Choroid plexus epithelial cell (primary cell): ENCODE measurements at regions not wholly inside any gene's neighbourhood (a gene's known extent, or its start where the extent isn't known, plus 50 kb on each side); places are given as distances from the start of the nearest gene placed in this dataset.

Experiments
- DNase-seq: peaks from one replicate; pipeline ENCODE4 v3.0.0-alpha.2; 2010; ENCODE audit warnings: low read depth
- H3K4me3 ChIP-seq: 2 replicates; pipeline ENCODE4 v1.5.1; 2011; ENCODE audit warnings: low read depth, mild to moderate bottlenecking, control low read depth, low read length, moderate library complexity
- TF ChIP-seq, protein P1 (sequence below): conservative IDR thresholded peaks from 2 replicates; pipeline ENCODE4 v1.5.1; 2011; ENCODE audit warnings: low read depth, mild to moderate bottlenecking, control low read depth, inconsistent platforms, low read length, moderate library complexity

DNA sequence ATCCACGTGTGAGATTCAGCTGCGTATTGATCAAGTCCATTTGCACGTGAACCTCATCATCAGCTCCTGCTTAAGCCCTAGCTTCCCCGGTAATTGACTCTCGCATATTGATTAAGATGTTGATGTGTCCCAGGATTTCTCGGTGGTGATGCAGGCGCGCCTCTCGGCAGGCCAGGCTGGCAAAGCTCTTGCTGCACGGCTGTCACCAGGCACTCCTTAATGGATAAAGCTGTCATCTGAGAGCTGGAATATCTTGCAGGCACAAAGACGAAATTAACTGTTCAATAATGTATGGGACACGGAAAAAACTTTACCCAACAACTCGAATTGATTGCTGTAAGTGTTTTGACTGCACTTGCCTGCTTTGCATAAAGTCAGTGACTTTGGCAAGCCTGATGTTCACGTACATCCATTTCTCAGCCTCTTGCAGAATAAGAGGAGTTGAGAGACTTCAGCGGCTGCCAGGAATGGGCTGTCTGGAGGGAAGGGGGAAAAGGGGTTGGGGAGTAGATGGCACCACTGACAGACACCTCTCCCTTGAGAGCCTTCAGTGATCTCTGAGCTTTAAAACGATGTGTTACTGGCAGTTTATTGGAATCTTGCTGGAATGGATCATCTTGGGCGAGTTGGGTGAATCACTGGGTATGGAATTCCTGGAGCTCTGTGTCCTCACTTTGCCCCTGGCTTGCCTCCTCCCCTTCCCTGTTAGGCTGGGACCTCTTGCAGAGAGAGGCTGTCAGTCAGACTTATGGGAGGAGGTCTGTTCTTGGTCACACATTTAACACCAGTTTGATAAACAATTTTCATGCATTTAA, 650.3 kb downstream of the CCDC171 start:
- H3K4me3 ChIP-seq = no peak overlapping the region
- DNase-seq = peak; percentile 91
- TF ChIP-seq, protein P1, sequence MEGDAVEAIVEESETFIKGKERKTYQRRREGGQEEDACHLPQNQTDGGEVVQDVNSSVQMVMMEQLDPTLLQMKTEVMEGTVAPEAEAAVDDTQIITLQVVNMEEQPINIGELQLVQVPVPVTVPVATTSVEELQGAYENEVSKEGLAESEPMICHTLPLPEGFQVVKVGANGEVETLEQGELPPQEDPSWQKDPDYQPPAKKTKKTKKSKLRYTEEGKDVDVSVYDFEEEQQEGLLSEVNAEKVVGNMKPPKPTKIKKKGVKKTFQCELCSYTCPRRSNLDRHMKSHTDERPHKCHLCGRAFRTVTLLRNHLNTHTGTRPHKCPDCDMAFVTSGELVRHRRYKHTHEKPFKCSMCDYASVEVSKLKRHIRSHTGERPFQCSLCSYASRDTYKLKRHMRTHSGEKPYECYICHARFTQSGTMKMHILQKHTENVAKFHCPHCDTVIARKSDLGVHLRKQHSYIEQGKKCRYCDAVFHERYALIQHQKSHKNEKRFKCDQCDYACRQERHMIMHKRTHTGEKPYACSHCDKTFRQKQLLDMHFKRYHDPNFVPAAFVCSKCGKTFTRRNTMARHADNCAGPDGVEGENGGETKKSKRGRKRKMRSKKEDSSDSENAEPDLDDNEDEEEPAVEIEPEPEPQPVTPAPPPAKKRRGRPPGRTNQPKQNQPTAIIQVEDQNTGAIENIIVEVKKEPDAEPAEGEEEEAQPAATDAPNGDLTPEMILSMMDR = no peak

- TF ChIP-seq, protein P1 = no peak
- no peak for DNase-seq
- H3K4me3 ChIP-seq = no peak overlapping the region
These were observed 651.1 kb downstream of the CCDC171 start for GRCh38 chr9:16203729-16204573.

DNA sequence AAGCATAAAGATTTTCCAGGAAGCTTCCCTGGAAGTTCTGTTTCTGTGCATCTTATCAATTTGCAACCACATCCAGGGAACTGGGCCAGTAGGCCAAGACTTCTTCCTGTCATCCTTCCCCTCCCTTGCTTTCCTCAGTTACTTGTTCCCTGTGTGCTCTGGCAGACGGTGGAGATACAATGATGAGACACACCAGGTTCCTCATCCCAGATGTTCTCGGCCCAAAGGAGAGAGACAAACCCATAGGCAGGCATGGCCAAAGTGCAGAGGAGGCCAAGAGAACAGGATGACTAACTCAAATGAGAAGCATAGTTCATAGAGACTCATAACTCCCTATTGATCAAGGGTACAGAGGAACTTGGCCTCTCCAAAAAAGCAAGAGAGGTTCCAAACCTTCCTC, 652.6 kb downstream of the CCDC171 start:
- DNase-seq = no peak
- TF ChIP-seq, protein P1 = no peak
- no peak overlapping the region for H3K4me3 ChIP-seq

- TF ChIP-seq, protein P1 = no peak
- no peak overlapping the region for H3K4me3 ChIP-seq
- DNase-seq = no peak
These were observed 653.7 kb downstream of the CCDC171 start for GRCh38 chr9:16206518-16206917.

GRCh38 chr9:16207161-16207560, 654.3 kb downstream of the CCDC171 start:
- no peak overlapping the region for H3K4me3 ChIP-seq
- TF ChIP-seq, protein P1 = no peak
- DNase-seq = peak; percentile 70

GRCh38 chr9:16210440-16210839, 657.6 kb downstream of the CCDC171 start:
- DNase-seq = no peak
- TF ChIP-seq, protein P1 = no peak
- no peak overlapping the region for H3K4me3 ChIP-seq
